ENCODE measurements at regions not wholly inside any gene's neighbourhood (a gene's known extent, or its start where the extent isn't known, plus 50 kb on each side); places are given as distances from the start of the nearest gene placed in this dataset.

GRCh38 chr18:45512363-45512953 is 102.8 kb upstream of the SLC14A2 start:
- Mint-ChIP-seq H3K36me3 (ENCODE audit: low read depth) (no peaks in the 10 kb centered on the region), H3K27ac (no peak overlapping the region), H3K4me3 (no peak overlapping the region), H3K4me1 (no peaks in the 10 kb centered on the region), H3K27me3 (peaks cover 16% of the 10 kb centered on the region)
- DNase-seq (no peak), ATAC-seq (no peak)
- no peaks in the 10 kb centered on the region for H3K9me3 ChIP-seq (ENCODE audit: control insufficient read depth, low read length, poor library complexity, severe bottlenecking)

GRCh38 chr18:45517181-45517741 is 98.0 kb upstream of the SLC14A2 start:
- H3K9me3 ChIP-seq (ENCODE audit: control insufficient read depth, low read length, poor library complexity, severe bottlenecking), result no peaks in the 10 kb centered on the region
- no peak for DNase-seq
- Mint-ChIP-seq H3K36me3 (ENCODE audit: low read depth) (no peaks in the 10 kb centered on the region), H3K27me3 (peaks cover 15% of the 10 kb centered on the region), H3K27ac (no peak overlapping the region), H3K4me1 (peaks cover 2% of the 10 kb centered on the region), H3K4me3 (no peak overlapping the region)
- ATAC-seq, result no peak

- Mint-ChIP-seq H3K4me1 (peaks cover 2% of the 10 kb centered on the region), H3K36me3 (ENCODE audit: low read depth) (no peaks in the 10 kb centered on the region), H3K27me3 (peaks cover 17% of the 10 kb centered on the region), H3K27ac (no peak overlapping the region), H3K4me3 (no peak overlapping the region)
- H3K9me3 ChIP-seq (ENCODE audit: control insufficient read depth, low read length, poor library complexity, severe bottlenecking), result no peaks in the 10 kb centered on the region
- DNase-seq, result no peak
- ATAC-seq, result no peak
Observed at GRCh38 chr18:45518311-45519155, 96.7 kb upstream of the SLC14A2 start.

- no peak overlapping the region for H3K4me3 Mint-ChIP-seq
- no peaks in the 10 kb centered on the region for H3K36me3 Mint-ChIP-seq (ENCODE audit: low read depth)
- peaks cover 27% of the 10 kb centered on the region for H3K27me3 Mint-ChIP-seq
- ATAC-seq (no peak), DNase-seq (no peak)
- no peak overlapping the region for H3K27ac Mint-ChIP-seq
- H3K9me3 ChIP-seq (ENCODE audit: control insufficient read depth, low read length, poor library complexity, severe bottlenecking), result no peaks in the 10 kb centered on the region
- peaks cover 2% of the 10 kb centered on the region for H3K4me1 Mint-ChIP-seq
Observed at GRCh38 chr18:45519411-45520280, 95.6 kb upstream of the SLC14A2 start.

- H3K27ac Mint-ChIP-seq, result no peak overlapping the region
- DNase-seq (no peak), ATAC-seq (no peak)
- peaks cover 31% of the 10 kb centered on the region for H3K27me3 Mint-ChIP-seq
- no peak overlapping the region for H3K4me3 Mint-ChIP-seq
- H3K4me1 Mint-ChIP-seq, result peaks cover 2% of the 10 kb centered on the region
- no peaks in the 10 kb centered on the region for H3K36me3 Mint-ChIP-seq (ENCODE audit: low read depth)
- no peaks in the 10 kb centered on the region for H3K9me3 ChIP-seq (ENCODE audit: control insufficient read depth, low read length, poor library complexity, severe bottlenecking)
Observed at GRCh38 chr18:45521136-45521535, 94.1 kb upstream of the SLC14A2 start.

GRCh38 chr18:45521777-45522176 is 93.5 kb upstream of the SLC14A2 start:
- no peak overlapping the region for H3K27ac Mint-ChIP-seq
- H3K9me3 ChIP-seq (ENCODE audit: control insufficient read depth, low read length, poor library complexity, severe bottlenecking), result no peaks in the 10 kb centered on the region
- H3K36me3 Mint-ChIP-seq (ENCODE audit: low read depth), result peaks cover 4% of the 10 kb centered on the region
- peaks cover 2% of the 10 kb centered on the region for H3K4me1 Mint-ChIP-seq
- no peak for ATAC-seq
- peaks cover 37% of the 10 kb centered on the region for H3K27me3 Mint-ChIP-seq
- no peak for DNase-seq
- H3K4me3 Mint-ChIP-seq, result no peak overlapping the region

- Mint-ChIP-seq H3K27me3 (peaks cover 37% of the 10 kb centered on the region), H3K4me3 (no peak overlapping the region), H3K4me1 (peaks cover 2% of the 10 kb centered on the region), H3K27ac (no peak overlapping the region), H3K36me3 (ENCODE audit: low read depth) (peaks cover 4% of the 10 kb centered on the region)
- no peaks in the 10 kb centered on the region for H3K9me3 ChIP-seq (ENCODE audit: control insufficient read depth, low read length, poor library complexity, severe bottlenecking)
- no peak for DNase-seq
- ATAC-seq, result no peak
Observed at GRCh38 chr18:45522371-45522770, 92.9 kb upstream of the SLC14A2 start.

- Mint-ChIP-seq H3K4me1 (peaks cover 2% of the 10 kb centered on the region), H3K36me3 (ENCODE audit: low read depth) (peaks cover 4% of the 10 kb centered on the region), H3K4me3 (no peak overlapping the region), H3K27me3 (peaks cover 32% of the 10 kb centered on the region), H3K27ac (no peak overlapping the region)
- no peak for DNase-seq
- ATAC-seq, result no peak
- H3K9me3 ChIP-seq (ENCODE audit: control insufficient read depth, low read length, poor library complexity, severe bottlenecking), result no peaks in the 10 kb centered on the region
Observed at GRCh38 chr18:45525301-45525700, 90.0 kb upstream of the SLC14A2 start.

GRCh38 chr18:45526114-45526841 is 89.0 kb upstream of the SLC14A2 start:
- Mint-ChIP-seq H3K36me3 (ENCODE audit: low read depth) (peaks cover 4% of the 10 kb centered on the region), H3K4me3 (no peak overlapping the region), H3K27ac (no peak overlapping the region), H3K4me1 (peaks cover 2% of the 10 kb centered on the region), H3K27me3 (peaks cover 32% of the 10 kb centered on the region)
- ATAC-seq (no peak), DNase-seq (no peak)
- H3K9me3 ChIP-seq (ENCODE audit: control insufficient read depth, low read length, poor library complexity, severe bottlenecking), result no peaks in the 10 kb centered on the region

GRCh38 chr18:45527891-45528290 is 87.4 kb upstream of the SLC14A2 start:
- Mint-ChIP-seq H3K4me1 (no peaks in the 10 kb centered on the region), H3K27ac (no peak overlapping the region), H3K27me3 (peaks cover 28% of the 10 kb centered on the region), H3K4me3 (no peak overlapping the region), H3K36me3 (ENCODE audit: low read depth) (peaks cover 4% of the 10 kb centered on the region)
- DNase-seq, result no peak
- H3K9me3 ChIP-seq (ENCODE audit: control insufficient read depth, low read length, poor library complexity, severe bottlenecking), result no peaks in the 10 kb centered on the region
- no peak for ATAC-seq

GRCh38 chr18:45528712-45529336 is 86.5 kb upstream of the SLC14A2 start:
- DNase-seq, result no peak
- Mint-ChIP-seq H3K36me3 (ENCODE audit: low read depth) (peaks cover 4% of the 10 kb centered on the region), H3K4me1 (no peaks in the 10 kb centered on the region), H3K4me3 (no peak overlapping the region), H3K27ac (no peak overlapping the region), H3K27me3 (peaks cover 23% of the 10 kb centered on the region)
- no peaks in the 10 kb centered on the region for H3K9me3 ChIP-seq (ENCODE audit: control insufficient read depth, low read length, poor library complexity, severe bottlenecking)
- ATAC-seq, result no peak

GRCh38 chr18:45538444-45538843 is 76.8 kb upstream of the SLC14A2 start:
- no peak overlapping the region for H3K4me3 Mint-ChIP-seq
- no peak for DNase-seq
- no peaks in the 10 kb centered on the region for H3K4me1 Mint-ChIP-seq
- peaks cover 2% of the 10 kb centered on the region for H3K36me3 Mint-ChIP-seq (ENCODE audit: low read depth)
- no peak overlapping the region for H3K27ac Mint-ChIP-seq
- no peak for ATAC-seq
- H3K9me3 ChIP-seq (ENCODE audit: control insufficient read depth, low read length, poor library complexity, severe bottlenecking), result no peaks in the 10 kb centered on the region
- peaks cover 11% of the 10 kb centered on the region for H3K27me3 Mint-ChIP-seq
